HCT116 (cell line): ENCODE measurements at regions not wholly inside any gene's neighbourhood (a gene's known extent, or its start where the extent isn't known, plus 50 kb on each side); places are given as distances from the start of the nearest gene placed in this dataset.

Source experiments
- ATAC-seq: fragments of 200-7000 bp; cut with Tn5 transposase; 2 replicates; pipeline ENCODE4 v1.9.1; 2020; ENCODE audit warnings: mild to moderate bottlenecking, moderate library complexity
- BruUV-seq: library from RNA; stranded (reverse); fragments of 400-500 nt; replicated peaks from 2 replicates; lab custom pipeline; 2021; lab: Mats Ljungman, UMichigan
- CTCF ChIA-PET: fragments of 300-600 bp; sonication (Branson Sonifier 250); formaldehyde crosslinking; loops from one replicate; lab custom pipeline; 2021; ENCODE audit warnings: antibody characterized with exemption; lab: Charles Lee
- POLR2A ChIA-PET: fragments of 300-600, 350-600 bp; sonication (Branson Sonifier 250); formaldehyde crosslinking; loops from one replicate; lab custom pipeline; 2021; ENCODE audit warnings: antibody characterized with exemption; lab: Charles Lee
- RAD21 ChIA-PET, 2 experiments: fragments of 300-600 bp; sonication (Branson Sonifier 250); formaldehyde crosslinking; loops; one replicate each; lab custom pipeline; 2023; ENCODE audit warnings: low total read pairs in 2 of 2; ENCODE audit not compliant: uncharacterized antibody in 2 of 2, unreplicated experiment in 2 of 2, low non-redundant PET in 1 of 2; lab: Charles Lee
- DNase-seq: peaks from one replicate; pipeline ENCODE4 v3.0.0-alpha.2; 2010; ENCODE audit warnings: low read depth, low spot score
- H2AFZ ChIP-seq: fragments of 200-600 bp; shearing (Covaris generic), sonication (generic); 2 replicates; pipeline ENCODE4 v1.6.1; 2017; ENCODE audit warnings: low read depth, mixed run types, mixed read lengths, antibody characterized with exemption, low read length; ENCODE audit not compliant: poor library complexity, severe bottlenecking
- H3K27ac ChIP-seq: 2 replicates; pipeline ENCODE4 v1.5.1; 2012; ENCODE audit warnings: low read depth, low read length
- H3K27me3 ChIP-seq: fragments of 200-600 bp; sonication (generic); 2 replicates; pipeline ENCODE4 v1.6.1; 2016; ENCODE audit warnings: mixed run types, low read length, mixed read lengths; ENCODE audit not compliant: insufficient read depth
- H3K36me3 ChIP-seq, 2 experiments: fragments of 200-500 bp in 1 of 2; fragments of 200-600 bp in 1 of 2; sonication (Bioruptor generic) in 1 of 2; sonication (generic) in 1 of 2; 2 replicates each; pipeline versions ENCODE4 v1.5.1 to v1.6.1; 2014 to 2016; ENCODE audit warnings: low read length in 2 of 2, inconsistent platforms in 1 of 2, mixed read lengths in 1 of 2, mixed run types in 1 of 2; ENCODE audit not compliant: insufficient read depth in 2 of 2, control insufficient read depth in 1 of 2
- H3K4me1 ChIP-seq, 2 experiments: fragments of 200-600 bp in 1 of 2; sonication (generic) in 1 of 2; 2 replicates each; pipeline versions ENCODE4 v1.5.1 to v1.6.1; 2012 to 2017; ENCODE audit warnings: low read length in 2 of 2, inconsistent platforms in 1 of 2, mild to moderate bottlenecking in 1 of 2, mixed read lengths in 1 of 2, mixed run types in 1 of 2, moderate library complexity in 1 of 2; ENCODE audit not compliant: insufficient read depth in 2 of 2, control insufficient read depth in 1 of 2
- H3K4me2 ChIP-seq: fragments of 200-600 bp; sonication (generic); 2 replicates; pipeline ENCODE4 v1.6.1; 2017; ENCODE audit warnings: mixed run types, low read length, mixed read lengths
- H3K4me3 ChIP-seq, 2 experiments: fragments of 200-600 bp in 1 of 2; sonication (generic) in 1 of 2; replicated peaks in 1 of 2; 2 replicates each; pipeline ENCODE4 v1.5.1; 2011 to 2016; ENCODE audit warnings: low read length in 2 of 2, control low read depth in 1 of 2, low read depth in 1 of 2, mild to moderate bottlenecking in 1 of 2, mixed read lengths in 1 of 2, mixed run types in 1 of 2
- H3K79me2 ChIP-seq: fragments of 200-600 bp; sonication (generic); 2 replicates; pipeline ENCODE4 v1.6.1; 2017; ENCODE audit warnings: mild to moderate bottlenecking, mixed run types, low read length, moderate library complexity, mixed read lengths; ENCODE audit not compliant: insufficient read depth
- H3K9ac ChIP-seq: fragments of 200-600 bp; sonication (generic); 2 replicates; pipeline ENCODE4 v1.6.1; 2016; ENCODE audit warnings: low read length, mixed read lengths
- H3K9me2 ChIP-seq: fragments of 200-600 bp; sonication (generic), shearing (Covaris generic); 2 replicates; pipeline ENCODE4 v1.6.1; 2017; ENCODE audit warnings: mixed run types, mild to moderate bottlenecking, moderate library complexity; ENCODE audit not compliant: insufficient read depth
- H3K9me3 ChIP-seq, 2 experiments: fragments of 200-500 bp in 1 of 2; fragments of 200-600 bp in 1 of 2; sonication (Bioruptor generic) in 1 of 2; sonication (generic) in 1 of 2; 2 replicates each; pipeline ENCODE4 v1.6.1; 2014 to 2017; ENCODE audit warnings: low read length in 2 of 2, mixed read lengths in 2 of 2, inconsistent platforms in 1 of 2, low read depth in 1 of 2, mild to moderate bottlenecking in 1 of 2, mixed run types in 1 of 2, moderate library complexity in 1 of 2; ENCODE audit not compliant: control insufficient read depth in 1 of 2, insufficient read depth in 1 of 2
- H4K20me1 ChIP-seq: fragments of 200-600 bp; sonication (generic), shearing (Covaris generic); 2 replicates; pipeline ENCODE4 v1.6.1; 2017; ENCODE audit warnings: mixed run types, mild to moderate bottlenecking, moderate library complexity; ENCODE audit not compliant: insufficient read depth
- CBX3 ChIP-seq: IDR thresholded peaks from 2 replicates; pipeline ENCODE4 v1.6.1; 2012; ENCODE audit warnings: low read depth
- CEBPB ChIP-seq: IDR thresholded peaks from 2 replicates; pipeline ENCODE4 v1.6.1; 2012; ENCODE audit warnings: low read depth
- EGR1 ChIP-seq: IDR thresholded peaks from 2 replicates; pipeline ENCODE4 v1.6.1; 2012; ENCODE audit warnings: low read depth
- POLR2A ChIP-seq: IDR thresholded peaks from 2 replicates; pipeline ENCODE4 v1.7.0; 2011; ENCODE audit warnings: borderline replicate concordance; ENCODE audit not compliant: insufficient read depth, insufficient read length; ENCODE audit errors: extremely low read depth
- POLR2AphosphoS5 ChIP-seq: IDR thresholded peaks from 2 replicates; pipeline ENCODE4 v1.6.1; 2011; ENCODE audit warnings: mild to moderate bottlenecking, low read depth, low read length, moderate library complexity
- RAD21 ChIP-seq: IDR thresholded peaks from 2 replicates; pipeline ENCODE4 v1.6.1; 2012; ENCODE audit warnings: low read depth, mild to moderate bottlenecking
- SIN3A ChIP-seq: IDR thresholded peaks from 2 replicates; pipeline ENCODE4 v1.6.1; 2012; ENCODE audit warnings: low read depth
- SP1 ChIP-seq: IDR thresholded peaks from 2 replicates; pipeline ENCODE4 v1.6.1; 2012; ENCODE audit warnings: low read depth
- SRF ChIP-seq: IDR thresholded peaks from 2 replicates; pipeline ENCODE4 v1.6.1; 2012; ENCODE audit warnings: low read depth
- TCF7L2 ChIP-seq: IDR thresholded peaks from 2 replicates; pipeline ENCODE4 v1.7.0; 2011; ENCODE audit warnings: borderline replicate concordance, inconsistent platforms; ENCODE audit not compliant: insufficient read depth, insufficient read length; ENCODE audit errors: extremely low read depth
- YY1 ChIP-seq: IDR thresholded peaks from 2 replicates; pipeline ENCODE4 v1.6.1; 2011; ENCODE audit warnings: low read length, low read depth, moderate library complexity, mild to moderate bottlenecking; ENCODE audit not compliant: insufficient replicate concordance; ENCODE audit errors: extremely low read depth
- ZFX ChIP-seq: fragments of 450-650 bp; IDR thresholded peaks from 2 replicates; pipeline ENCODE4 v1.6.1; 2017
- intact Hi-C: fragments of 100-400 bp; cut with micrococcal nuclease; formaldehyde crosslinking; loops from 2 replicates; pipeline ENCODE4 v1.10.0; 2022
- TF ChIP-seq, protein P1 (sequence below), 3 experiments: fragments of 200-600 bp in 1 of 3; sonication (generic) in 1 of 3; IDR thresholded peaks in 2 of 3; conservative IDR thresholded peaks in 1 of 3; 2 replicates each; pipeline ENCODE4 v1.5.1; 2012 to 2017; ENCODE audit warnings: low read depth in 2 of 3, low read length in 2 of 3, antibody characterized with exemption in 1 of 3, borderline replicate concordance in 1 of 3, control low read depth in 1 of 3, mild to moderate bottlenecking in 1 of 3, mixed read lengths in 1 of 3, mixed run types in 1 of 3, moderate library complexity in 1 of 3; ENCODE audit not compliant: insufficient read depth in 1 of 3
- TF ChIP-seq, protein P2 (sequence below): IDR thresholded peaks from 2 replicates; pipeline ENCODE4 v1.6.1; 2011; ENCODE audit warnings: mild to moderate bottlenecking, low read length, moderate library complexity; ENCODE audit not compliant: insufficient replicate concordance; ENCODE audit errors: extremely low read depth

DNA sequence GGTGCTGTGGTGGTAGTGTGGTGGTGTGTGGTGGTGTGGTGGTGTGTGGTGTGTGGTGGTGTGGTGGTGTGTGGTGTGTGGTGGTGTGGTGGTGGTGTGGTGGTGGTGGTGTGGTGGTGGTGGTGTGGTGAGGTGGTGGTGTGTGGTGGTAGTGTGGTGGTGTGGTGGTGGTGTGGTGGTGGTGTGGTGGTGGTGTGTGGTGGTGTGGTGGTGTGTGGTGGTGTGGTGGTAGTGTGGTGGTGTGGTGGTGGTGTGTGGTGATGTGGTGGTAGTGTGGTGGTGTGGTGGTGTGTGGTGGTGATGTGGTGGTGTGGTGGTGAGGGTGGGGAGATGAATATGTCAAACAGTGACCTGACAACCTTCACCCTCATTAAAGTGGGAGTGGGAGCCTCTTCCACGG is 55.6 kb upstream of the DLGAP1 start (continued):
- TF ChIP-seq, protein P1, sequence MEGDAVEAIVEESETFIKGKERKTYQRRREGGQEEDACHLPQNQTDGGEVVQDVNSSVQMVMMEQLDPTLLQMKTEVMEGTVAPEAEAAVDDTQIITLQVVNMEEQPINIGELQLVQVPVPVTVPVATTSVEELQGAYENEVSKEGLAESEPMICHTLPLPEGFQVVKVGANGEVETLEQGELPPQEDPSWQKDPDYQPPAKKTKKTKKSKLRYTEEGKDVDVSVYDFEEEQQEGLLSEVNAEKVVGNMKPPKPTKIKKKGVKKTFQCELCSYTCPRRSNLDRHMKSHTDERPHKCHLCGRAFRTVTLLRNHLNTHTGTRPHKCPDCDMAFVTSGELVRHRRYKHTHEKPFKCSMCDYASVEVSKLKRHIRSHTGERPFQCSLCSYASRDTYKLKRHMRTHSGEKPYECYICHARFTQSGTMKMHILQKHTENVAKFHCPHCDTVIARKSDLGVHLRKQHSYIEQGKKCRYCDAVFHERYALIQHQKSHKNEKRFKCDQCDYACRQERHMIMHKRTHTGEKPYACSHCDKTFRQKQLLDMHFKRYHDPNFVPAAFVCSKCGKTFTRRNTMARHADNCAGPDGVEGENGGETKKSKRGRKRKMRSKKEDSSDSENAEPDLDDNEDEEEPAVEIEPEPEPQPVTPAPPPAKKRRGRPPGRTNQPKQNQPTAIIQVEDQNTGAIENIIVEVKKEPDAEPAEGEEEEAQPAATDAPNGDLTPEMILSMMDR (IDR thresholded peaks at IDR 0.05 in 2 of 3, conservative IDR thresholded peaks at IDR 0.05 in 1 of 3; ENCODE audit: borderline replicate concordance in 1 of 3, insufficient read depth in 1 of 3, low read depth in 2 of 3, low read length in 2 of 3): no peak
- TF ChIP-seq CEBPB (no peak), RAD21 (no peak), TCF7L2 (no peak), POLR2AphosphoS5 (no peak), CBX3 (no peak), EGR1 (no peak), ZFX (no peak), YY1 (no peak)

DNA sequence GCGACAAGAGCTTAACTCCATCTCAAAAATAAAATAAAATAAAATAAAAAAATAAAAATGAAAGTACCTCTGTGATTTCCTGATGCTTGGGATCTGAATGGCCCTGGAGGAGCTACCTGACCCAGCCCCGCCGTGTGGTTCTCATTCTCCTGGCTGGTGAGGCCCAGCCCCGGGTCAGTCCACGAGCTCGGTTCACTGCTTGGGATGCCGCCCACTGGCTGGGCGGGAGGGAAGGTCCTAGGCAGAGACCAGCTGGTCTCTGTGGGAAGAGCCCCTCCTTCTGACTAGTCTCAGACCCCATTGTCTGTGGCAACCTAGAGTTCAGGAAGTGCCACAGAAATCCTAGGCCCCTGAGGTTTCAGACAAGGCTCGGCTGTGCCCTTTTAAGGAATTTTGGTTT is 55.1 kb upstream of the DLGAP1 start:
- RAD21 ChIA-PET: no interaction called here
- Histone ChIP-seq H3K4me1 (no peaks in the 10 kb centered on the region), H2AFZ (no peak overlapping the region), H4K20me1 (no peaks in the 10 kb centered on the region), H3K27me3 (no peaks in the 10 kb centered on the region), H3K36me3 (no peaks in the 10 kb centered on the region), H3K9ac (no peak overlapping the region), H3K4me2 (no peak overlapping the region), H3K27ac (no peak overlapping the region), H3K4me3 (no peak overlapping the region), H3K9me2 (no peaks in the 10 kb centered on the region), H3K79me2 (no peaks in the 10 kb centered on the region), H3K9me3 (peaks cover 12 to 24% of the 10 kb centered on the region in 2 experiments; a peak in 3 of 4 replicates)
- intact Hi-C loops: no loop called here
- ATAC-seq: no peak
- BruUV-seq: no TSS peak
- TF ChIP-seq RAD21 (no peak), EGR1 (no peak), SIN3A (no peak), POLR2A (no peak), SP1 (no peak), POLR2AphosphoS5 (no peak), CEBPB (no peak), YY1 (no peak), SRF (no peak), TCF7L2 (no peak)
- TF ChIP-seq, protein P2, sequence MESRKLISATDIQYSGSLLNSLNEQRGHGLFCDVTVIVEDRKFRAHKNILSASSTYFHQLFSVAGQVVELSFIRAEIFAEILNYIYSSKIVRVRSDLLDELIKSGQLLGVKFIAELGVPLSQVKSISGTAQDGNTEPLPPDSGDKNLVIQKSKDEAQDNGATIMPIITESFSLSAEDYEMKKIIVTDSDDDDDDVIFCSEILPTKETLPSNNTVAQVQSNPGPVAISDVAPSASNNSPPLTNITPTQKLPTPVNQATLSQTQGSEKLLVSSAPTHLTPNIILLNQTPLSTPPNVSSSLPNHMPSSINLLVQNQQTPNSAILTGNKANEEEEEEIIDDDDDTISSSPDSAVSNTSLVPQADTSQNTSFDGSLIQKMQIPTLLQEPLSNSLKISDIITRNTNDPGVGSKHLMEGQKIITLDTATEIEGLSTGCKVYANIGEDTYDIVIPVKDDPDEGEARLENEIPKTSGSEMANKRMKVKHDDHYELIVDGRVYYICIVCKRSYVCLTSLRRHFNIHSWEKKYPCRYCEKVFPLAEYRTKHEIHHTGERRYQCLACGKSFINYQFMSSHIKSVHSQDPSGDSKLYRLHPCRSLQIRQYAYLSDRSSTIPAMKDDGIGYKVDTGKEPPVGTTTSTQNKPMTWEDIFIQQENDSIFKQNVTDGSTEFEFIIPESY: no peak
- CTCF ChIA-PET: no interaction called here
- no peak for DNase-seq
- POLR2A ChIA-PET: no interaction called here
